GM12878 (cell line): ENCODE measurements at regions not wholly inside any gene's neighbourhood (a gene's known extent, or its start where the extent isn't known, plus 50 kb on each side); places are given as distances from the start of the nearest gene placed in this dataset.
A peak's percentile ranks its signal among the peaks of the same experiment; 100 is the strongest.

Experiments used
- ATAC-seq: fragments of 200-7000 bp; cut with Tn5 transposase; 3 replicates; pipeline ENCODE4 v1.9.1; 2020; ENCODE audit warnings: mild to moderate bottlenecking, moderate library complexity
- BruUV-seq: library from RNA; stranded (reverse); fragments of 400-500 nt; replicated peaks from 2 replicates; lab custom pipeline; 2021; lab: Mats Ljungman, UMichigan
- CTCF ChIA-PET: fragments of 300-600 bp; sonication (Branson Sonifier 250); formaldehyde crosslinking; extraction: SDS; loops from one replicate; lab custom pipeline; 2021; ENCODE audit warnings: inconsistent platforms; lab: Yijun Ruan, JAX
- POLR2A ChIA-PET: fragments of 350-600 bp; formaldehyde crosslinking; extraction: SDS; loops from one replicate; lab custom pipeline; 2021; ENCODE audit warnings: inconsistent platforms; lab: Charles Lee
- RAD21 ChIA-PET: fragments of 300-600 bp; sonication (Branson Sonifier 250); formaldehyde crosslinking; loops from one replicate; lab custom pipeline; 2023; ENCODE audit warnings: antibody characterized with exemption; ENCODE audit not compliant: unreplicated experiment; lab: Charles Lee
- SMC1A ChIA-PET: fragments of 300-600 bp; sonication (Branson Sonifier 250); formaldehyde crosslinking; loops from one replicate; lab custom pipeline; 2023; ENCODE audit not compliant: unreplicated experiment, uncharacterized antibody; lab: Charles Lee
- DNase-seq: peaks from one replicate; pipeline ENCODE4 v3.0.0-alpha.2; 2011; ENCODE audit warnings: low read depth, low spot score
- FAIRE-seq: peaks from 3 replicates; lab custom pipeline; 2011; peaks lifted over from hg19 to GRCh38; lab: Jason Lieb, UNC
- H2AFZ ChIP-seq: 2 replicates; pipeline ENCODE4 v1.6.0; 2011; ENCODE audit warnings: low read depth, low read length, control low read depth; ENCODE audit not compliant: control insufficient read depth
- H3K27ac ChIP-seq: 2 replicates; pipeline ENCODE4 v1.5.1; 2011; ENCODE audit warnings: control low read depth; ENCODE audit not compliant: control insufficient read depth, insufficient read depth
- H3K27me3 ChIP-seq, 2 experiments: replicated peaks in 1 of 2; 2 replicates each; pipeline versions ENCODE4 v1.6.0 to v1.6.1; 2011; ENCODE audit warnings: low read length in 1 of 2; ENCODE audit not compliant: control insufficient read depth in 2 of 2, insufficient read depth in 2 of 2
- H3K36me3 ChIP-seq, 2 experiments: 2 replicates each; pipeline ENCODE4 v1.5.1; 2011; ENCODE audit warnings: low read length in 1 of 2; ENCODE audit not compliant: control insufficient read depth in 2 of 2, insufficient read depth in 2 of 2
- H3K4me1 ChIP-seq: 2 replicates; pipeline ENCODE4 v1.6.1; 2011; ENCODE audit warnings: mild to moderate bottlenecking, low read length, moderate library complexity, mixed read lengths; ENCODE audit not compliant: control insufficient read depth, insufficient read depth
- H3K4me2 ChIP-seq: 2 replicates; pipeline ENCODE4 v1.6.0; 2011; ENCODE audit warnings: control low read depth; ENCODE audit not compliant: control insufficient read depth, insufficient read depth
- H3K4me3 ChIP-seq: fragments of 200-600 bp; sonication (generic); 2 replicates; pipeline ENCODE4 v1.5.1; 2016
- H3K79me2 ChIP-seq: 2 replicates; pipeline ENCODE4 v1.6.0; 2011; ENCODE audit warnings: low read length; ENCODE audit not compliant: control insufficient read depth, insufficient read depth
- H3K9ac ChIP-seq: 2 replicates; pipeline ENCODE4 v1.8.0; 2011; ENCODE audit warnings: low read length, control low read depth, mixed read lengths; ENCODE audit not compliant: control insufficient read depth, insufficient read depth
- H3K9me3 ChIP-seq: replicated peaks from 3 replicates; pipeline ENCODE4 v1.5.1; 2011; ENCODE audit warnings: mild to moderate bottlenecking, low read length; ENCODE audit not compliant: control insufficient read depth, insufficient read depth
- H4K20me1 ChIP-seq: 2 replicates; pipeline ENCODE4 v1.6.0; 2011; ENCODE audit not compliant: control insufficient read depth, insufficient read depth
- EP300 ChIP-seq, 2 experiments: fragments of 150-350 bp in 1 of 2; IDR thresholded peaks; 2 replicates each; pipeline ENCODE4 v1.6.1; 2011 to 2012; ENCODE audit warnings: low read depth in 2 of 2, low read length in 2 of 2, borderline replicate concordance in 1 of 2, improper control_type of control experiment in 1 of 2, inconsistent platforms in 1 of 2; ENCODE audit not compliant: control insufficient read depth in 1 of 2
- HCFC1 ChIP-seq: fragments of 150-350 bp; IDR thresholded peaks from 2 replicates; pipeline ENCODE4 v1.6.1; 2014; ENCODE audit warnings: low read length
- IKZF2 ChIP-seq, 2 experiments: fragments of 450-650 bp; IDR thresholded peaks; 2 replicates each; pipeline ENCODE4 v1.6.1; 2017; ENCODE audit warnings: mild to moderate bottlenecking in 2 of 2, moderate library complexity in 2 of 2
- MTA3 ChIP-seq: IDR thresholded peaks from 2 replicates; pipeline ENCODE4 v1.6.1; 2012; ENCODE audit warnings: low read length, inconsistent platforms, borderline replicate concordance
- NR2C1 ChIP-seq: fragments of 450-650 bp; IDR thresholded peaks from 2 replicates; pipeline ENCODE4 v1.6.1; 2017; ENCODE audit warnings: antibody characterized with exemption, mild to moderate bottlenecking, moderate library complexity
- PAX5 ChIP-seq: IDR thresholded peaks from 2 replicates; pipeline ENCODE4 v1.6.1; 2011; ENCODE audit warnings: low read depth, low read length, borderline replicate concordance
- RUNX3 ChIP-seq: IDR thresholded peaks from 2 replicates; pipeline ENCODE4 v1.6.1; 2012; ENCODE audit warnings: low read length, inconsistent platforms
- SREBF1 ChIP-seq: IDR thresholded peaks from 2 replicates; pipeline ENCODE4 v1.6.1; 2012; ENCODE audit warnings: mild to moderate bottlenecking, low read length
- ZNF622 ChIP-seq: fragments of 450-650 bp; IDR thresholded peaks from 2 replicates; pipeline ENCODE4 v1.6.1; 2017; ENCODE audit warnings: mild to moderate bottlenecking, inconsistent platforms
- WGBS: methylation state at CpG from one replicate; pipeline ENCODE4 v1.1.6; 2016; ENCODE audit warnings: low lambda C conversion rate; ENCODE audit not compliant: insufficient replicate concordance, insufficient coverage; ENCODE audit errors: missing lambda C conversion rate; 5-methylcytosine and 5-hydroxymethylcytosine counted together
- in situ Hi-C: fragments of 300-500 bp; cut with MboI; formaldehyde crosslinking; loops from 9 replicates; pipeline ENCODE4 v1.14.3; 2018; ENCODE audit warnings: mixed read lengths
- intact Hi-C: fragments of 100-400 bp; cut with micrococcal nuclease; formaldehyde crosslinking; loops from one replicate; pipeline ENCODE4 v1.14.2; 2022; ENCODE audit not compliant: unreplicated experiment
- TF ChIP-seq, protein P1 (sequence below), 3 experiments: IDR thresholded peaks in 2 of 3; conservative IDR thresholded peaks in 1 of 3; 2 replicates each; pipeline ENCODE4 v1.5.1; 2011; ENCODE audit warnings: low read depth in 3 of 3, low read length in 3 of 3, mild to moderate bottlenecking in 3 of 3, control low read depth in 2 of 3, moderate library complexity in 2 of 3, inconsistent platforms in 1 of 3, mixed read lengths in 1 of 3; ENCODE audit not compliant: control insufficient read depth in 2 of 3, insufficient read depth in 1 of 3; ENCODE audit errors: extremely low read depth in 1 of 3
- TF ChIP-seq, protein P2 (sequence below): fragments of 450-650 bp; IDR thresholded peaks from 2 replicates; pipeline ENCODE4 v1.6.1; 2016; ENCODE audit warnings: mild to moderate bottlenecking

GRCh38 chr9:12554636-12555035, 138.5 kb upstream of the TYRP1 start:
- Histone ChIP-seq H3K9ac (no peak overlapping the region), H3K9me3 (no peaks in the 10 kb centered on the region), H2AFZ (no peak overlapping the region), H3K27ac (no peak overlapping the region), H3K27me3 (no peaks in the 10 kb centered on the region), H3K36me3 (no peaks in the 10 kb centered on the region), H3K4me3 (no peak overlapping the region), H4K20me1 (no peaks in the 10 kb centered on the region), H3K79me2 (no peaks in the 10 kb centered on the region), H3K4me1 (no peaks in the 10 kb centered on the region), H3K4me2 (no peak overlapping the region)
- SMC1A ChIA-PET = interaction anchor here (1.6 kb wide), 1 partner anchor 86 kb away, joined by 4 read pairs; no protein-coding TSS in a partner anchor
- in situ Hi-C loops (no loop called here), intact Hi-C loops (no loop called here)
- CTCF ChIA-PET = interaction anchor here (0.7 to 3.3 kb wide), 4 partner anchors 12 to 85 kb away, joined by 3 to 21 read pairs (median 4); no protein-coding TSS in a partner anchor
- FAIRE-seq (no peak), DNase-seq (no peak), ATAC-seq (no peak)
- RAD21 ChIA-PET = interaction anchor here (1.7 kb wide), 1 partner anchor 85 kb away, joined by 5 read pairs; no protein-coding TSS in a partner anchor
- TF ChIP-seq HCFC1 = no peak
- TF ChIP-seq, protein P1, sequence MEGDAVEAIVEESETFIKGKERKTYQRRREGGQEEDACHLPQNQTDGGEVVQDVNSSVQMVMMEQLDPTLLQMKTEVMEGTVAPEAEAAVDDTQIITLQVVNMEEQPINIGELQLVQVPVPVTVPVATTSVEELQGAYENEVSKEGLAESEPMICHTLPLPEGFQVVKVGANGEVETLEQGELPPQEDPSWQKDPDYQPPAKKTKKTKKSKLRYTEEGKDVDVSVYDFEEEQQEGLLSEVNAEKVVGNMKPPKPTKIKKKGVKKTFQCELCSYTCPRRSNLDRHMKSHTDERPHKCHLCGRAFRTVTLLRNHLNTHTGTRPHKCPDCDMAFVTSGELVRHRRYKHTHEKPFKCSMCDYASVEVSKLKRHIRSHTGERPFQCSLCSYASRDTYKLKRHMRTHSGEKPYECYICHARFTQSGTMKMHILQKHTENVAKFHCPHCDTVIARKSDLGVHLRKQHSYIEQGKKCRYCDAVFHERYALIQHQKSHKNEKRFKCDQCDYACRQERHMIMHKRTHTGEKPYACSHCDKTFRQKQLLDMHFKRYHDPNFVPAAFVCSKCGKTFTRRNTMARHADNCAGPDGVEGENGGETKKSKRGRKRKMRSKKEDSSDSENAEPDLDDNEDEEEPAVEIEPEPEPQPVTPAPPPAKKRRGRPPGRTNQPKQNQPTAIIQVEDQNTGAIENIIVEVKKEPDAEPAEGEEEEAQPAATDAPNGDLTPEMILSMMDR (IDR thresholded peaks at IDR 0.05 in 2 of 3, conservative IDR thresholded peaks at IDR 0.05 in 1 of 3; ENCODE audit: control insufficient read depth in 2 of 3, extremely low read depth in 1 of 3, insufficient read depth in 1 of 3, low read depth in 3 of 3, low read length in 3 of 3) = peak in 1 of 3 experiments; percentile 20; a peak in 2 of 6 replicates
- POLR2A ChIA-PET = no interaction called here
- BruUV-seq = no TSS peak
- 20% methylated on average over 5 of the region's 5 CpGs for WGBS

GRCh38 chr9:12566404-12567090, 126.6 kb upstream of the TYRP1 start:
- no peak overlapping the region for H3K27ac ChIP-seq
- ChIA-PET POLR2A (no interaction called here), SMC1A (no interaction called here), RAD21 (no interaction called here), CTCF (interaction anchor here (0.6 to 1.0 kb wide), 3 partner anchors 11 to 203 kb away, joined by 3 to 5 read pairs (median 4); no protein-coding TSS in a partner anchor)
- H3K27me3 ChIP-seq = no peaks in the 10 kb centered on the region; a peak in 1 of 4 replicates
- FAIRE-seq = no peak
- no TSS peak for BruUV-seq
- no peaks in the 10 kb centered on the region for H4K20me1 ChIP-seq
- intact Hi-C loops = no loop called here
- 47% methylated on average over 5 of the region's 5 CpGs for WGBS
- ATAC-seq = no peak
- no peak overlapping the region for H2AFZ ChIP-seq
- TF ChIP-seq EP300 (IDR thresholded peaks at IDR 0.05; ENCODE audit: borderline replicate concordance in 1 of 2, control insufficient read depth in 1 of 2, low read depth in 2 of 2, low read length in 2 of 2) (no peak), NR2C1 (no peak), SREBF1 (no peak), RUNX3 (no peak), IKZF2 (IDR thresholded peaks at IDR 0.05) (no peak), ZNF622 (no peak), PAX5 (no peak), MTA3 (no peak)
- TF ChIP-seq, protein P2, sequence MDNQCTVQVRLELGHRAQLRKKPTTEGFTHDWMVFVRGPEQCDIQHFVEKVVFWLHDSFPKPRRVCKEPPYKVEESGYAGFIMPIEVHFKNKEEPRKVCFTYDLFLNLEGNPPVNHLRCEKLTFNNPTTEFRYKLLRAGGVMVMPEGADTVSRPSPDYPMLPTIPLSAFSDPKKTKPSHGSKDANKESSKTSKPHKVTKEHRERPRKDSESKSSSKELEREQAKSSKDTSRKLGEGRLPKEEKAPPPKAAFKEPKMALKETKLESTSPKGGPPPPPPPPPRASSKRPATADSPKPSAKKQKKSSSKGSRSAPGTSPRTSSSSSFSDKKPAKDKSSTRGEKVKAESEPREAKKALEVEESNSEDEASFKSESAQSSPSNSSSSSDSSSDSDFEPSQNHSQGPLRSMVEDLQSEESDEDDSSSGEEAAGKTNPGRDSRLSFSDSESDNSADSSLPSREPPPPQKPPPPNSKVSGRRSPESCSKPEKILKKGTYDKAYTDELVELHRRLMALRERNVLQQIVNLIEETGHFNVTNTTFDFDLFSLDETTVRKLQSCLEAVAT = no peak
- no peaks in the 10 kb centered on the region for H3K4me1 ChIP-seq
- no peaks in the 10 kb centered on the region for H3K9me3 ChIP-seq
- H3K36me3 ChIP-seq = no peaks in the 10 kb centered on the region
- no peak overlapping the region for H3K9ac ChIP-seq
- no peak overlapping the region for H3K4me2 ChIP-seq
- DNase-seq = no peak
- H3K79me2 ChIP-seq = no peaks in the 10 kb centered on the region
- H3K4me3 ChIP-seq = no peak overlapping the region
- in situ Hi-C loops = no loop called here
